LHCN-M2 (cell line): ENCODE measurements at regions not wholly inside any gene's neighbourhood (a gene's known extent, or its start where the extent isn't known, plus 50 kb on each side); places are given as distances from the start of the nearest gene placed in this dataset.
A peak's percentile ranks its signal among the peaks of the same experiment; 100 is the strongest.
"Not testable (repeated sequence)": the region's sequence is repeated elsewhere in the genome, so short reads cannot be mapped to it uniquely, and the experiment has no call there.

Source experiments
- DNase-seq: peaks from one replicate; pipeline ENCODE4 v3.0.0-alpha.2; 2012; ENCODE audit warnings: low read depth

DNA sequence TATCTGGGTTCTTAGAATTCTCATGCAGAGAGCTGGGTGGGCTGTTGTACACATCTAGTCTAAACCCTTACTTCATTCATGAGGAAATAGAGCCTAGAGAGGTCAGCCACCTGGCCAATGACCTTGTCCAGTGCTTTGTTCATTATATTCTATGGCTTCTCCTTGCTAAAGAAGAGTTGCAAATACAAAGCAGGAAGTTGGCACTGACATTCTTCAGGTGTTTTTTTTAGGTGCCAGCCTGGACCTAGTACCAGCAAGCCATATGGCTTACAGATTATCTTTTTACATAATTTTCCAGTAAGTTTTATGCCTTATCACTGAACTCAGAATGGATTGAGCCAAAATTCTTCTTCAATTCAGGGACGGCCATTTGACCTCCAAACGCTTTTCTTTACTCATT lies 54.7 kb upstream of the PGM2 start:
- DNase-seq = no peak

DNA sequence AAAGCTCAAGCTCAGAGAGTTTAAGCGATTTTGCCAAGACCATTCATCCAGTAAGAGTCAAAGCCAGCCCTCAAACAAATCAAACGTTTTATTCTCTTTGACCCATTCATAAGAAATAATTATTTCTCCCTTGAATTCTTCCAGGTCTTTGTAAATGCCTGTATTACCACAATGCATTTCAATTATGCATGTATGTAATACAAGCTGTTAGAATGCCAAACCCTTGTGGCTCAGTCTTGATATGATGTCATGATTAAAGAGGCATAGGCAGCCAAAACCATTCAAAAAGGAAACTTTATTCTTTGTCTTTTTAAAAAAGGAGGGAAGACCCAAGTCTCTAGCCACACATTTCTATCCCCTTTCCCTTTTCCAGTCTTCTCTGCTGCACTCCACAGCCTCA lies 56.5 kb upstream of the PGM2 start:
- no peak for DNase-seq

DNA sequence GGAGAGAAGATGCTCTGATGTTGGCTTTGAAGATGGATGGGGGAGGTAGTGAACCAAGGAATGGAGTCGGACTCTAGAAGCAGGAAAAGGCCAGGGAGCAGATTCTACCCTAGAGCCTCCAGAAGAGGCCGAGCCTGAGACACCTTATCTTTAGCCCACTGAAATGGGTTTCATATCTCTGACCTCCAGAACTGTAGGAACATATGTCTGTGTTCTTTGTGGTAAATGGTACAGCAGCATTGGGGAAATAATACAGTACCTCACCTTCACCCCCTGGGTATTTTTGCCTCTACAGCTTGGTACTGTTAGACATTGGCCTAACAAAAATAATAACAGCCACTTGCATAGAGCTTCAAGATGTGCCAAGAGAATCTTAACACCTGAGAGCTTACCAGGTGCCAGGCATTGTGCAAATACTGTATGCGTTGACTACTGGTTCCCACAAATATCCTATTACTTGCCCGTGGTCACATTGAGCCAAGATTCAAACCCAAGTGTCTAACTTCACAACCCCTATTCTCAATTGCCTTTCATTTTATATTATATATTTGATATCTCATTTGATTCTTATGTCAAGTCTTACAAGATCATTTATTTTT lies 57.0 kb upstream of the PGM2 start:
- DNase-seq = no peak

DNA sequence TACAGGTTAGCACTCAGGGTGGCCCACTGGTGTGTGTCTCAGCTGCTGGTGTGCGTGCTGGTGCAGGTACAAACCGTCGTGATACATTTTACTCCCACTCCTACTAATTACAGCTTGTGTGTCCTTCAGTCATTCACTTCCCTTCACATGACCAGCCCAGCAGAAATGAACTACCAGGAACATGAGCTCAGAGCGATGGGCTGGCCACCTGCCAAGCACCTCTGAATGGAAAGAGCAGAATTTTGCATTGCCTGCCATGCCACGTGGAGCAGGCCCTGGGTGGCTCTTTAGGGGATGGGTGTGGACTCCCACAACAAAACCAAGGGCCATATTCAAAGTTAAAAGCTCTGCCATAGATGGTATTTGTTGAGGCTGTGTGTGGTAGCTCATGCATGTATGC lies 58.9 kb upstream of the PGM2 start:
- DNase-seq = peak; percentile 38

DNA sequence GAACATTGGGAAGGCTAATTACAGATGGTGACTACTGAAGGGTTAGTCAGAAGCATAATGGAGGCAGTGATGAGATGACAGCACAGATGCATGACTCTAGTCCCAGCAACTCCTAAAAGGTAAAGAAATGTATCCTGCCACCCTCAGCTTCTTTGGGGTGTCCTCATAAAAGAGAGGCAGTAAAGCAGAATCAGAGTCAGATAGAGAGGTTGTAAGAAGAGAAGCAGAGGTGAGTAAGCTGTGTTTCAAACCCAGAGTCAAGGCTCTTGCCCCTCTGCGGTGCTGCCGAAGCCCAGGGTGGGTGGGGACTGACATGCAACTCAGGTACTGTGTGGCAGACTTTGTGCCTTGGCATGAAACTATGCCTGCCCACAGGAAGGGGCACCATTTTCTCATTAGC lies 59.5 kb upstream of the PGM2 start:
- no peak for DNase-seq

DNA sequence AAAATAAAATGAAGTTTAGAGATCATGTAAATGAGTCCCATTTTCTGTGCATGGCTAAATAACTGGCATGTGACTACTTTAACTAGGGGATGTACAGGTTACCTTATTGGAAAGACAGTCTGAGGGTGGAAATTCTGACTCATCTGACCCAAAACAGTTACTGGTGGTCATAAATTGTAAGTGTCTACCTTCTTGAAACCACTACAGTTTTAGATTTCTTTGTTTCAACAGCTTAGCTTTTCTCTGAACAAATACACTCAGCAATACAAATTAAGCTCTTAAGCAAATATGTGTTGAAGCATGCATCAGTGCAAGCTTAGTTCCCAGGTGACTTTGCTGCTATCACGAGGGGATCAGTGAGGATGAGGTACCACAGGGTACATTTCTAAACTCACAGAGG lies 60.7 kb upstream of the PGM2 start:
- no peak for DNase-seq

DNA sequence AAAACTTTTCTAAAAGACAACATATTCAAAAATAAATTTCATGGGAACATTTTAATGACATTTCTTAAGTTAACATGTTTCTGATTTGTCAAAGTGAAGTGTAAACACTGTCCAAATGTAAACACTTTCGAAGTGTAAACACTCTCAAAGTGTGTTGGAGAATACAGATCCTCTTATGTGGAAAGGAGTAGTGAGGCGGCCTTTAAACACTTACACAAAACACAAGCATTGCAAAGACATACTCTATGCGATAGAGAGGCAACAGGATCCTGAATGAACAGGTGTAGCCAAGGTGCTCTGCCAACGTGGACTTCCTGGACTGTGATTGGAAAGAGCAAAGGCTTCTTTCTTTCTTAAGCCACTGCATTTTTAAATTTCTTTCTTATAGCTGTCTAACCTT lies 62.7 kb upstream of the PGM2 start:
- DNase-seq = no peak

DNA sequence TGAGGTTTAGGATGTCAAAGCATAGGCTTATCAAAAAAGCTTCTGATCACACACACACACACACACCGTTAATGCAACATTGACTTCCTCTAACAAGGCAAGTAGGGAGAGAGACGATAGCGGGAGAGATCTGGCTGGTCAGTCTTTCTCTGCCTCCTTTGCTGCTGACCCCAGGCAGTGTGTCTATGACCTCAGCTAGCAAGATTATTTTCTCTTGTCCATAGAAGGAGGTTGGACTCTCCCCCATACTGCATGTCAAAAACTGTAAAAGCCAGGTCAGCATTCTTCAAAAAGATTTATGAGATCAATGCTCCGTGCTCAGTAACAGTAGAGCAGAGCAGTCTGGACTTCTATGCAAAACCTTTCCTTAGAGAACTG lies 63.5 kb upstream of the PGM2 start:
- DNase-seq = no peak

DNA sequence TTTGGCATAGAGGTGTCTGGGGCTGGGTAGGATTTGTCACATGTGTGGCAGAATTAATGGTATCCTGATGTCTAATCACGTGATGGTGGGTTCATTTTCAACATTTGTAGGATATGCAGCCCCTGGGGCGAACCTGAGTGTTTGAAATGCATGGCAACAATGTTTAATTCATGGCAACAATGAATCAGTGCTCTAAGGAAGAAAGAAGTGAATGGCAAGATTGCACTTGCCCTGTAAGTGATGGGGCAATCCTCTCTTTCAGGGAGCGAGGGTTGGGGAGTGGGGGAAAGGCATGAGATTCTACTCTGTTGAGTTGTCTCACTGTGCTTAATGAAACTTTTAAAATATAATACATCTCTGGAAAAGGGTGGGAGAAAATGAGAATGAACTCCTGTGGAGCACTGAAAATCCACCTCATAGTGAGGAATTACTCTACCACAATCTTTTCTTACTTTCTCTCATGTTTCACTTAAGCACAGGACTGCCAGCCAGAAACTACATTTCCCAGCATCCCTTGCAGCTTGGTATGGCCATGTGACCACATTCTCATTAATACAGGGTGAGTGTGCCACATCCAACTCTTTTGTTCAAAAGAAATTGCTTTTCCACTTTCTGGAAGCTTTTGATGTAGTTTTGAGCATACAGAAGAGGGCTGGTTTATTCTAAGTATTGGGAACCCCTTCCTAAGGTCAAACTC lies 64.0 kb upstream of the PGM2 start:
- DNase-seq = peak; percentile 32

DNA sequence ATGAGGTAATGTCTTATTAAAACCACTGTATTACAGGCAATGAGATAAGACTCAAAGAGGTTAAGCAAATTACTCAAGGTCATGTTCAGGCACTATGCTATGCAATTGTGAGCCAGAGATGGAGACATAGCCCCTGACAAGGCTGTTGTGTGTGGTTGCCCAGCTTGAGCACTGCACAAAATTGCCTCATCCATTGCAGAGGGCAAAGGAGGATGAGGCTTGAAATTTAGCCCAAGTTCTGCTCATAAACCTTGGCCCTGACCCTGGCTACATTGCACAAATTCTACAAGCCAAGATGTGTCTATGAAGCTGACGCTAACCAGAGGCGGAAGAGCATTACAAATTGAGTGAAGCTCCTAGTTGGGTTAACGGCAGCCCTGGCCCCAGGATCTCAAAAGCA lies 65.6 kb upstream of the PGM2 start:
- DNase-seq = no peak

DNA sequence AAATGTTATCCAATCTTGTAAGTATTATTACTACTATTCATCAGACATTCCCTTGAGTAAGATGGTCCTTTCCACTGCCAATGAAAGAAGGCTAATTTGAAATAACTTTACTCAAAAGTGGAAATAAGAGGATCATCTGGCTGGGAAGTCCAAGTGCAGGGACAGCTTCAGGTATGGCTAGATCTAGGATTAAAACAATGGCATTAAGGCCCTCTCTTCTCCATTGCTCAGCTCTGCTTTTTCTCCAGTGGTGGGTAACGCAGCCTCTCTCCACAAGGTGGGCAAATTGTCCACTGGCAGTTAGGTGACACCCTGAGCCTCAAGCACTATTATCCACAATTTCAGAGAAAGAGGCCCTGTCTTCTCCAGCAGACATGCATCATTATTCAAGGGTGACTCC lies 66.7 kb upstream of the PGM2 start:
- no peak for DNase-seq

DNA sequence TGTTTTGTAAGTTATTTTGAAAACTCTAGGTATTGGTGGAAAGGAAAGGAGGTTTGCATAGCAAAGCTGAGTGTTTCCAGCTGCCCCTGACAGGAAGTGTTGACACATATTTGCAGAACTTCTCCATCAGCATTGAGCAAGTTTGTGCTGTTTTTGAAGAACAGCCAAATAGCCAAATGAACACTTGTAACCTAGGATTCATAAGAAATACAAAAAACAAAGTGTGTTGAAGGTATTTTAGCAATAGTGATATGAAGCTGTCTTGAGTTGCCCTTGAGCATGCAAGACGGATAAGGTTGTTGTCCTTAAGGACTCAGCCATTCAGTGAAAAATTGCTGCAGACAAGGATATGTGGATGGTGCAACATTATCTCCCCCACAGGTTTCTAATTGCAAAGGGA lies 68.3 kb upstream of the PGM2 start:
- peak; percentile 49 for DNase-seq

DNA sequence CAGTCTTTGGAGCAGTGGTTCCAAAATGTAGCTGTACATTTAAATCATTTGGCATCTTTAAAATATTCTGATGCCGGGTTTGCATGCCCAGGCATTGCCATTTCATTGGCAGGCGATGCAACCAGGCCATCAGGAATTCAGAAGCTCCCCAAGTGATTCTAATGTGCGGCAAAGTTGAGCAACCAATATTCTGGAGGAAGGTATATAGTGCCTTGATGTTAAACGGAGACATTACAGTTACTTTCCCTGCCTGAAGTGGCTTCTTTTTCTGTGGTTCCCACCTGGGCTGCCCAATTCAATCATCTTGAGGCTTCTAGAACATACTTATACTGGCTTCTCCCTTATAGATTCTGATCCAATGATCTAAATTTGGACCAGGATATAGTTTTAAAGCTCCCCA lies 68.7 kb upstream of the PGM2 start:
- no peak for DNase-seq

DNA sequence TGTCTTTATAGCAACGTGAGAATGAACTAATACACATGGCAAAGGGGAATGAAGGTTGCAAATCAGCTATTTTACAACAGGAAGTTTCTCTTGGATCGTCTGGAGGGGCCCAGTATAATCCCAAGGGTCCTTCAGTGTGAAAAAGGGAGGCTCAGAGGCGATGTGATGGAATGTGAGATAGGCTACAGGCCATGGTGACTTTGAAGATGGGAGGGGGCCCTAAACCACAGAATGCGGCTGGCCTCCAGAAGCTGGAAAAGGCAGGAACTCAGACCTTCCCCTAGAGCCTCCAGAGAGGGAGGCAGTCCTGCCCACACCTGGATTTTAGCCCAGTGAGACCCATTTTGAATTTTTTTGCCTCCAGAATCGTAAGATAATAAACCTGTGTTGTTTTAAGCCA lies 69.4 kb upstream of the PGM2 start:
- DNase-seq = no peak

DNA sequence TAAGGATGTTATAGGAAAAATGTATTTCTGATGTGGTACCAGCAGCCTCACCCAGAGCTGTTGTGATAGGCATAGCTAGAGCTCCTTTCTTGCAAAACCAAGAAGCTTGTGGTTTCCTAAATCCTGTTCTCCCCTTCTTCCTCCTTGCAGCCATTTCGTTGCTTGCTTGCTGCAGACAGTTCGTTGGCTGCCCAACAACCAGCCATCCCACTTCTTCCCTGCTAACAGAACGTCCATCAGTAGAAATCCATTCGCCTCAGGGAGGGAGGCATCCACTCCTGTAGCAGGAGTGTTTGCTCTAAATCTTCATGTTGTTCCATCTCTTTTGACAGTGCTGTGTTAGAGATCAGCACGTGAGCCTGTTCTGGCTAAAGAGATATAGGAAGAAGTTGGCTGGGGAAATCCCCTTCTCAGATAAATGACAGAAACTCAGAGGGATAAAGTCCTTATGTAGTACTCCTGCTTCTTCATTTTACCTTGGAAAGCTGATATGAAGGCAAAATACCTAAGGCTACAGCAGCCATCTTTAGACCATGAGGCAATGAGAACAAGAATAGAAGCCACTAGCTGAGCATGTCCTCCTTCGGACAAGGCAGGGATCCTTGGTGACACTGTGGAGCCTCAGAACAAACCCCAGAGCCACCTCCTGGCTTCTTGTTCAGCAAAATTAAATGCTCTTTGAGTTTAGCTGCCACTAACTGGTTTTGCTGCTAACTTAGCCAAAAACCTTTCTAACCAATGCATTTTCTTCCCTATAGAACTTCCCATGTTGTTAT lies 68.4 kb upstream of the RELL1 start:
- DNase-seq = no peak

DNA sequence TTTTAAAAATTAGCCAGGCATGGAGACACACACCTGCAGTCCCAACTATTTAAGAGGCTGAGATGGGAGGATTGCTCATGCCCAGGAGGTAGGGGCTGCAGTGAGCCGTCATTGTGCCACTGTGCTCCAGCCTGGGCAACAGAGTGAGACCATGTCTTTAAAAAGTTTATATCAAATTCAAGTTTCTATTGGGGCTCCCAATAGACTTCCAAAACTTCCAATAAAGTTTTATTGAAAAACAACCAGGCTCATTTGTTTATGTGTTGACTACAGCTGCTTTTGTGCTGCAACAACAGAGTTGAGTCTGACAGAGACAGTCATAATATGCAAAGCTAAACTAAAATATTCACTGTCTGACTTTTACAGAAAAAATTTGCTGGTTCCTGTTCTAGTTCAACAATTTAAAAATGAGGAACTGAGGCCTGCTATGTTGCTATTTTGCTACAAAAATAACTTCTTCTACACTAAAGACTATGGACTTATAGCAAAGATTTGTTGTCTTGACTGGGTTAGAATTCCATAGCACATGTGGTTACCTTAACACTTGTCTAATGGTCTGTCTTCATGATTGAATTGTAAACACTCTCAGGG lies 63.3 kb upstream of the RELL1 start:
- DNase-seq = no peak

DNA sequence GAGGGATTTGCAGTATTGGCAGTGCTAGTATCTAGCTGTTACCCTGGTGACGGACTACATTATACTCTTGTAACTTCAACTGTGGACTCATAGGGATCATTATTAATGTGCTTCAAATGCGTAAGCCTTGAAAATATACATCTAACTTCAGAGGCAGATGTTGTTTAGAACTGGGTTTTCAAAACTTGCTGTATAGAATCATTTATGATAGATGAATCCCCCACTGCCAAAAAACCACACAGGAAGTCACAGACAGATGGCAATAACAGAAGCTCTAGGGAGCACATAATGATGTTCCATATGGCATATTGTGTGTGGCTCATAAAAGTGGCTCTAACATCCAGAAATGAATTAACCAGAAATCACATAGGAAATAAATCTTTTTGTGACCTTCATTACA lies 62.3 kb upstream of the RELL1 start:
- DNase-seq = no peak

DNA sequence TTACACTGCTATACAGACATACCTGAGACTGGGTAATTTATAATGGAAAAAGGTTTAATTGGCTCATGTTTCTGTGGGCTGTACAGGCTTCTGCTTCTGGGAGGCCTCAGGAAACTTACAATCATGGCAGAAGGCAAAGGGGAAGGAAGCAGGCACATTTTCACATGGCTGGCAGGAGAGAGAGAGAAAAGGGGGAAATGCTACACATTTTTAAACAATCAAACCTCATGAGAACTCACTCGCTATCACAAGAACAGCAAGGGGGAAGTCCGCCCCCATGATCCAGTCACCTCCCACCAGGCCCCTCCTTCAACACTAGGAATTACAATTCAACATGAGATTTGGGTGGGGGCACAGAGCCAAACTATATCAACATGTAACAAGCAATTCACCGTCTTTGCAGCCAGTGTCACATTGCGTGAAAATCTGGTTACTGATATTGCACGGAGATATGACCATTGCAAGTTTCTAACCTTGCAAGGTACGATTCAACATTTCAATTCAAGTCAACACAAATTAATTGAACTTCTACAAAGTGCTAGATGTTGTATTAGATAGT lies 61.7 kb upstream of the RELL1 start:
- DNase-seq = no peak

DNA sequence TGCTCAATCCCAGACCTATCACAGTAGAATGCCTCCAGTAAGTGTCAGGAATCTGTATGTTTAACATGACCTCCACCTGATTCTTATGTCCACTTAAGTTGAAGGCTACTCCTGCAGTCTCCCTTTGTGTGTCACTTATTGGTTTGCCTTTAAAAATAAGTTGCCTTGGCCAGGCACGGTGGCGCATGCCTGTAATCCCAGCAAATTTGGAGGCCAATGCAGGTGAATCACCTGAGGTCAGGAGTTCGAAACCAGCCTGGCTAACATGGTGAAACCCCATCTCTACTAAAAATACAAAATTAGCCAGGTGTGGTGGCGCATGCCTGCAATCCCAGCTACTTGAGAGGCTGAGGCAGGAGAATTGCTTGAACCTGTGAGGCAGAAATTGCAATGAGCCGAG lies 60.7 kb upstream of the RELL1 start:
- not testable (repeated sequence) for DNase-seq

DNA sequence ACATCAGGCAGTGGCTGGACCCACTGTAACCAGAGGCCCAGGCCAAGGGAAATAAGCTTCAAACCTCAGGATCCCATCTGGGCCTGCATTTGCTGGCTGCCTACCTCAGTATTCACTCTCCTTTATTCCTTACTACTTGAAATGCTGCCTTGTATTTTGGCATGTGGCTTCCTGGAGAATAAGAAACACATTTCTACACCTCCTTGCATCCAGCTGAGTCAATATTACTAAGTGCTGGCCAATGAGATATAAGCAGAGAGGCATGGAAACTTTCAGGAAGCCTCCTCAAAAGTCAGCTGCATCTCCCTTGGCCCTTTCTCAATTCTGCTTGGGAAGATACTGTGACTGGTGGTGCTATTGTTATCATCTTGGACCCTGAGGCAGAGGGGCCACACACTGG lies 59.8 kb upstream of the RELL1 start:
- DNase-seq = no peak

DNA sequence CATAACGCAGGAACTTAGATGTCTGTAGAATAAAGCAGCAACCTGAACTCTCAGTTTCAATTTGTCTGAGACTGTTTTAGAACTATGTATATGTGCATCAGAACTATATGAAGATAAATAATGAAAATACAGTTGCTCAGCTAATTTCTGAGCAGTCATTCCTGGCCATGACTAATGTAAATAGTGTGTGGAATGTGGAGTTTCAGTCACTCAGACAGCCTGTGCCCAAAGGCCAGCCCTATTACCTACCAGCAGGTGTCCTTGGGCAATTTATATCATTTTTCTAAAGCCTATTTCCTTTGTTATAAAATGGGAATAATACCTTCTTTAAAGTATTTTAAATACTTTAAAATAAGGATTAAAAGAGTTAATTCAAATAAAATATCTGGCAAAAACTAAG lies 56.0 kb upstream of the RELL1 start:
- DNase-seq = no peak

DNA sequence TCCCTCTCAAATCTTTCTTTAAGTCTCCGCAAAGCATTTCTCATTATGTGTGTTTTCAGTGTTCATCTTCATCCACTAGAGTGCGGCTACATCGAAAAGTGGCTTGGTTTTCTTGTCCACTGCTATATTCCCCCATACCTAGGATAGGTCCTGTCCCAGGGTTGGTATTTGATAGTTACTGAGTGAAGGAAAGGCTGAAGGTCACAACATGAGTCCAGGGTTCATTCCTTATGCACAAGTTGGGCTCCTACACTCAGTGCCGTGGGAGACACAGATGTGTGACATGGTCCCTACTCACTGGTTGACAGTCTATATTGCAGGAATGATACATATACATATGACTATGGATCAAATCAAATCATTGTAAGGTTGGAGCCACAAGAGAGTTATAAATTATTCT lies 55.4 kb upstream of the RELL1 start:
- no peak for DNase-seq

DNA sequence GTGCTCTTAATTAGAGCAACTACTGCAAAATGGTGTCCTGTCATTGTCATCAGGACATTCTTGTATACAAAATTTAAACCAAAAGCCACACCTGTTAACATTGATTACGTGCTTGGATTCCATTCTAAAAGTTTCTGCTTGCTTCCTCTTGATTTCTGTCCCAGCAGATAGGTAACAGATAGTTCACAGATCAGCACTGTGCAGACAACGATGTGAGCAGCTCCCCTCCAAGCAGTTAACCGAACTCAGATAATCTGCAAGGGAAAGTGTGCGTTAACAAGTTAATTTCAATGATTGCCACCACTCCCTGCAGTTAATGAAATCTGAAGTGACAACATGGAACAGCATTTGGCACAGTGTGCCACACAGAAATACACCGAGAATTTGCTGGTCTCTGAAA lies 54.4 kb upstream of the RELL1 start:
- DNase-seq = no peak
